Neural progenitor cell (in vitro differentiated cells): ENCODE measurements at regions not wholly inside any gene's neighbourhood (a gene's known extent, or its start where the extent isn't known, plus 50 kb on each side); places are given as distances from the start of the nearest gene placed in this dataset.
A peak's percentile ranks its signal among the peaks of the same experiment; 100 is the strongest.

Experiments
- DNase-seq: peaks from one replicate; pipeline ENCODE4 v3.0.0-alpha.2; 2016; ENCODE audit warnings: low spot score
- H2AFZ ChIP-seq: fragments of 200-600 bp; sonication (generic); replicated peaks from 2 replicates; pipeline ENCODE4 v1.6.1; 2016; ENCODE audit warnings: antibody characterized with exemption
- H3F3A ChIP-seq: fragments of 200-600 bp; sonication (generic); 2 replicates; pipeline ENCODE4 v1.6.1; 2016; ENCODE audit warnings: antibody characterized with exemption, low read depth
- H3K27ac ChIP-seq: fragments of 200-600 bp; sonication (generic); 2 replicates; pipeline ENCODE4 v1.5.1; 2016; ENCODE audit warnings: mild to moderate bottlenecking
- H3K27me3 ChIP-seq: fragments of 200-600 bp; sonication (generic); 2 replicates; pipeline ENCODE4 v1.6.1; 2016; ENCODE audit warnings: mild to moderate bottlenecking, moderate library complexity
- H3K36me3 ChIP-seq: fragments of 200-600 bp; sonication (generic); 2 replicates; pipeline ENCODE4 v1.5.1; 2016
- H3K4me1 ChIP-seq: fragments of 200-600 bp; sonication (generic); 2 replicates; pipeline ENCODE4 v1.6.1; 2016; ENCODE audit warnings: mixed run types
- H3K4me2 ChIP-seq: fragments of 200-600 bp; sonication (generic); 2 replicates; pipeline ENCODE4 v1.6.1; 2016
- H3K4me3 ChIP-seq: fragments of 200-600 bp; sonication (generic); 2 replicates; pipeline ENCODE4 v1.5.1; 2016
- H3K79me2 ChIP-seq: fragments of 200-600 bp; sonication (generic); 2 replicates; pipeline ENCODE4 v1.6.1; 2016; ENCODE audit warnings: low read depth
- H3K9ac ChIP-seq: fragments of 200-600 bp; sonication (generic); 2 replicates; pipeline ENCODE4 v1.6.1; 2016
- H3K9me3 ChIP-seq: fragments of 200-600 bp; sonication (generic); 2 replicates; pipeline ENCODE4 v1.5.1; 2016; ENCODE audit warnings: low read depth
- H4K20me1 ChIP-seq: fragments of 200-600 bp; sonication (generic); 2 replicates; pipeline ENCODE4 v1.6.1; 2016; ENCODE audit warnings: low read depth
- H3K27ac Mint-ChIP-seq: 3 replicates; pipeline ENCODE4 v1.8.0; 2021; ENCODE audit warnings: mixed read lengths
- H3K27me3 Mint-ChIP-seq: 2 replicates; pipeline ENCODE4 v1.8.0; 2022; ENCODE audit warnings: low read depth, mild to moderate bottlenecking, inconsistent platforms, moderate library complexity, mixed read lengths; ENCODE audit not compliant: insufficient read depth
- H3K36me3 Mint-ChIP-seq: 3 replicates; pipeline ENCODE4 v1.8.0; 2021; ENCODE audit warnings: mixed read lengths
- H3K4me1 Mint-ChIP-seq: 3 replicates; pipeline ENCODE4 v1.8.0; 2021; ENCODE audit warnings: mixed read lengths
- H3K4me3 Mint-ChIP-seq: 3 replicates; pipeline ENCODE4 v1.8.0; 2021; ENCODE audit warnings: mild to moderate bottlenecking, moderate library complexity, mixed read lengths
- H3K9me3 Mint-ChIP-seq: 3 replicates; pipeline ENCODE4 v1.8.0; 2020; ENCODE audit warnings: mixed read lengths
- EZH2 ChIP-seq: fragments of 200-600 bp; sonication (generic); IDR thresholded peaks from 2 replicates; pipeline ENCODE4 v1.6.1; 2017; ENCODE audit warnings: antibody characterized with exemption, mild to moderate bottlenecking, moderate library complexity
- EZH2phosphoT487 ChIP-seq: fragments of 200-600 bp; sonication (generic); IDR thresholded peaks from 2 replicates; pipeline ENCODE4 v1.6.1; 2017; ENCODE audit warnings: antibody characterized with exemption
- TF ChIP-seq, protein P1 (sequence below): fragments of 200-600 bp; sonication (generic); IDR thresholded peaks from 2 replicates; pipeline ENCODE4 v1.5.1; 2017; ENCODE audit warnings: antibody characterized with exemption, mild to moderate bottlenecking

DNA sequence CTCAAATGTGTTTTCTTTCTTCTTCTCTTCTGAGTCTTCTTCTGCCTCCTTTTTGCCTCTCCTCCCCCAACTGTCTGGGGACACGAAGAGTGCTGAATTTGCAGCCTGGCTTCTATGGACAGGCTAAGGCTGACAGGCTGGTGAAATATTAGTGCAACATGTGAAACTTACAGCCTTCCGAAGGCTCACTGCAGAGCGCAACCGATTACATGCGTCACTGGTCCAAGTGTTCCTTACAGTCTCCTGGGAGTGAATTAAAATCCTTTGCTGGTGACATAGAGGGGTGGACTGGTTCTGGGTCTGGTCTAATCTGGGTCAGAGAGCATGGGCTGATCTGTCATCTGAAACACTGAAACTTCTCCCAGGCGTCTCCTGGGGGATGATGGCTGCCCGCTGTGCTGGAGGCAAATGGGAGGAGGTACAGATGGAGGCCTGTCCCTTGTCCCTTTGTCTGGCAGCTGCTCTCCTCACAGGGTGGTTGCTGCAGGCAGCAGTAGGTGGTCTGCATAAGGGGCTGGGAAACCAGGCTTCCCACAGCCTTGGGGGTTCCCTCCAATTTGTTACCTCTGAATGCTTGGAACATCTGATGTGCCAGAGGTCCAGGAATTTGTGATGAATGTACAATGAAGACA lies 143.8 kb upstream of the BMPER start:
- peaks cover 2% of the 10 kb centered on the region for H3K27me3 Mint-ChIP-seq
- no peak overlapping the region for H3K4me3 ChIP-seq
- no peak overlapping the region for H3K27ac Mint-ChIP-seq
- H3K4me3 Mint-ChIP-seq, result peak overlapping the region; percentile 31
- no peaks in the 10 kb centered on the region for H3K9me3 Mint-ChIP-seq
- H3K4me2 ChIP-seq, result no peak overlapping the region
- DNase-seq, result no peak
- H3K9me3 ChIP-seq, result no peaks in the 10 kb centered on the region
- H3K27me3 ChIP-seq, result no peaks in the 10 kb centered on the region
- peaks cover 20% of the 10 kb centered on the region for H3K4me1 ChIP-seq
- H3K36me3 ChIP-seq, result no peaks in the 10 kb centered on the region
- H3K79me2 ChIP-seq, result no peaks in the 10 kb centered on the region
- no peak overlapping the region for H3K9ac ChIP-seq
- no peaks in the 10 kb centered on the region for H3K36me3 Mint-ChIP-seq
- no peak overlapping the region for H2AFZ ChIP-seq
- H3K27ac ChIP-seq, result no peak overlapping the region
- TF ChIP-seq EZH2, result no peak
- TF ChIP-seq, protein P1, sequence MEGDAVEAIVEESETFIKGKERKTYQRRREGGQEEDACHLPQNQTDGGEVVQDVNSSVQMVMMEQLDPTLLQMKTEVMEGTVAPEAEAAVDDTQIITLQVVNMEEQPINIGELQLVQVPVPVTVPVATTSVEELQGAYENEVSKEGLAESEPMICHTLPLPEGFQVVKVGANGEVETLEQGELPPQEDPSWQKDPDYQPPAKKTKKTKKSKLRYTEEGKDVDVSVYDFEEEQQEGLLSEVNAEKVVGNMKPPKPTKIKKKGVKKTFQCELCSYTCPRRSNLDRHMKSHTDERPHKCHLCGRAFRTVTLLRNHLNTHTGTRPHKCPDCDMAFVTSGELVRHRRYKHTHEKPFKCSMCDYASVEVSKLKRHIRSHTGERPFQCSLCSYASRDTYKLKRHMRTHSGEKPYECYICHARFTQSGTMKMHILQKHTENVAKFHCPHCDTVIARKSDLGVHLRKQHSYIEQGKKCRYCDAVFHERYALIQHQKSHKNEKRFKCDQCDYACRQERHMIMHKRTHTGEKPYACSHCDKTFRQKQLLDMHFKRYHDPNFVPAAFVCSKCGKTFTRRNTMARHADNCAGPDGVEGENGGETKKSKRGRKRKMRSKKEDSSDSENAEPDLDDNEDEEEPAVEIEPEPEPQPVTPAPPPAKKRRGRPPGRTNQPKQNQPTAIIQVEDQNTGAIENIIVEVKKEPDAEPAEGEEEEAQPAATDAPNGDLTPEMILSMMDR, result no peak
- no peak for TF ChIP-seq EZH2phosphoT487
- no peaks in the 10 kb centered on the region for H4K20me1 ChIP-seq
- H3F3A ChIP-seq, result no peaks in the 10 kb centered on the region
- peaks cover 18% of the 10 kb centered on the region for H3K4me1 Mint-ChIP-seq

GRCh38 chr7:33762151-33762910 lies 143.0 kb upstream of the BMPER start:
- Histone ChIP-seq H3K79me2 (no peaks in the 10 kb centered on the region), H3K4me2 (no peak overlapping the region), H3K9ac (no peak overlapping the region), H3F3A (no peaks in the 10 kb centered on the region), H3K4me1 (peaks cover 20% of the 10 kb centered on the region), H3K4me3 (no peak overlapping the region), H3K9me3 (no peaks in the 10 kb centered on the region), H3K27me3 (no peaks in the 10 kb centered on the region), H4K20me1 (no peaks in the 10 kb centered on the region), H2AFZ (no peak overlapping the region), H3K27ac (no peak overlapping the region), H3K36me3 (no peaks in the 10 kb centered on the region)
- DNase-seq, result no peak
- Mint-ChIP-seq H3K4me3 (no peak overlapping the region), H3K36me3 (no peaks in the 10 kb centered on the region), H3K27ac (no peak overlapping the region), H3K4me1 (peaks cover 18% of the 10 kb centered on the region), H3K27me3 (peaks cover 2% of the 10 kb centered on the region), H3K9me3 (no peaks in the 10 kb centered on the region)
- no peak for TF ChIP-seq EZH2
- TF ChIP-seq, protein P1, result peak; percentile 15

DNA sequence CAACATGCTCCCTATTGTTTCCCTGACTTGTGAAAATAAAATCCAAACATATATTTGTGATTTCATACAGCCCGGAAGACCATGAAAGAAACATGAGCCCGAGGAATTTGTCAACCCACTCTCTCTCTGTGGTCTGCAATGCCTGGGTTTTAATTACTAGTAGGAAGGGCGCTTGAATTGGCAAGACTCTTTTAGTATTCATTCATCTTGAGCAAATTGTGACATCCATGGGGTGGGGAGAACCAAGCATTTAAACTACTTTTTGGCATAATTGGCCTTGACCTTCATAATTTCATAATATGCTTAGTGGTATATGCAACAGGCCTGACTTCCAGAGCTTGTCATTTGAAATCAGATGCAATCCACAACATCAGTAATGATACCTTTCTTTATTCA lies 142.4 kb upstream of the BMPER start:
- Histone ChIP-seq H2AFZ (no peak overlapping the region), H3K4me1 (peaks cover 20% of the 10 kb centered on the region), H3K79me2 (no peaks in the 10 kb centered on the region), H3K4me2 (no peak overlapping the region), H3K9ac (no peak overlapping the region), H4K20me1 (no peaks in the 10 kb centered on the region), H3F3A (no peaks in the 10 kb centered on the region), H3K36me3 (no peaks in the 10 kb centered on the region), H3K9me3 (no peaks in the 10 kb centered on the region), H3K4me3 (no peak overlapping the region), H3K27me3 (no peaks in the 10 kb centered on the region), H3K27ac (no peak overlapping the region)
- no peak overlapping the region for H3K27ac Mint-ChIP-seq
- H3K4me3 Mint-ChIP-seq, result no peak overlapping the region
- no peaks in the 10 kb centered on the region for H3K36me3 Mint-ChIP-seq
- DNase-seq, result no peak
- H3K4me1 Mint-ChIP-seq, result peaks cover 18% of the 10 kb centered on the region
- no peaks in the 10 kb centered on the region for H3K9me3 Mint-ChIP-seq
- TF ChIP-seq EZH2phosphoT487, result no peak
- no peak for TF ChIP-seq EZH2
- TF ChIP-seq, protein P1, result no peak
- peaks cover 2% of the 10 kb centered on the region for H3K27me3 Mint-ChIP-seq
